Epithelial cell of prostate (primary cell): ENCODE measurements at regions not wholly inside any gene's neighbourhood (a gene's known extent, or its start where the extent isn't known, plus 50 kb on each side); places are given as distances from the start of the nearest gene placed in this dataset.
"Not testable (repeated sequence)": the region's sequence is repeated elsewhere in the genome, so short reads cannot be mapped to it uniquely, and the experiment has no call there.

Experiments used
- DNase-seq: peaks from one replicate; pipeline ENCODE4 v3.0.0-alpha.2; 2011; ENCODE audit warnings: low read depth, low spot score
- H3K27ac ChIP-seq: fragments of 450-650 bp; 2 replicates; pipeline ENCODE4 v1.5.1; 2017; ENCODE audit warnings: mild to moderate bottlenecking

DNA sequence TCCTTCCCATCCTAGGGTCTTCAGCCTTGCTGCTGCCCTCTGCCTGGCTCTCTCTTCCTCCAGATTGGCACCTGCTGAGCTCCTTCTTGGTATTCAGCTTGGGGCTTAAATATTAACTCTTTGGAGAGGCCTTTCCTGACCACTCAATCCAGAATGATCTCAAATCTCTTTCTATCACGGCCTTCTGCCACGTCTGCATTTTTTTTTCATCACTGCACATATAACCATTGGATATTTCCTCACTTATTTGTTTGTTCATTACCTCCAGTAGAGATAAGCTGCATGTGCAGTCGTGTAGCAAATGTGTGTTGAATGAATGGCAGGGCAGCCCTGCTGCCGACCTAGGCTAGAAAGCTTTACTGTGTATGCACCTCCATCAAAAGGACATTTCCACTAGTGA, 51.6 kb upstream of the MPP7 start:
- H3K27ac ChIP-seq: no peak overlapping the region
- no peak for DNase-seq

DNA sequence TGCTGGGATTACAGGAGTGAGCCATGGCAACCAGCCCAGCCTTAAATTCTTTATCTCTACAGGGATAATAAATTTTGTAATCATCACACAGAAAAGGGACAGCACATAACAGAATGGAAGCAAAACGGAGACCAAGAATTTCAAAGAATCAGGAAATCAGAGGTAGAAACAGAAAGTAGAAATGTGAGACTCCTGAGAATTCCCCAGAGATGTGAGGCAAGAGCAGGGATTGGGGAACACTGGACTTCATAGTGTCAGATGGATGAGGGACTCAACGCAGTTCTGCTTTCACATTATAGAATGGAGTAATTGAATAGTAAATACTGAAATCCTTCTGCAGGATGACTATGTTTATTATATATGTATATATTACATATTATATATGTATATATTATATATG, 52.5 kb upstream of the MPP7 start:
- no peak for DNase-seq
- H3K27ac ChIP-seq: no peak overlapping the region

DNA sequence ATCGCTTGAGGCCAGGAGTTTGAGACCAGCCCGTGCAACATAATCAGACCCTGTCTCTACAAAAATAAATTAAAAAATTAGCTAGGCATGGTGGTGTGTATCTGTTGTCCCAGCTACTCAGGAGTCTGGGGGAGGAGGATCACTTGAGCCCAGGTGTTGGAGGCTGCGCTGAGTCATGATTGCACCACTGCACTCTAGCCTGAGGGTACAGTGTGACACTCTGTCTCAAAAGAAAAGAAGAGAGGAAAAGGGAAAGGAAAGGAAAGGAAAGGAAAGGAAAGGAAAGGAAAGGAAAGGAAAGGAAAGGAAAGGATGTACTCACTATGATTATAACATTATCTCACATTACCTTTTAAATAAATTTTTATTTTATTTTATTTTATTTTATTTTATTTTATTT, 56.5 kb upstream of the MPP7 start:
- H3K27ac ChIP-seq: no peak overlapping the region
- no peak for DNase-seq

DNA sequence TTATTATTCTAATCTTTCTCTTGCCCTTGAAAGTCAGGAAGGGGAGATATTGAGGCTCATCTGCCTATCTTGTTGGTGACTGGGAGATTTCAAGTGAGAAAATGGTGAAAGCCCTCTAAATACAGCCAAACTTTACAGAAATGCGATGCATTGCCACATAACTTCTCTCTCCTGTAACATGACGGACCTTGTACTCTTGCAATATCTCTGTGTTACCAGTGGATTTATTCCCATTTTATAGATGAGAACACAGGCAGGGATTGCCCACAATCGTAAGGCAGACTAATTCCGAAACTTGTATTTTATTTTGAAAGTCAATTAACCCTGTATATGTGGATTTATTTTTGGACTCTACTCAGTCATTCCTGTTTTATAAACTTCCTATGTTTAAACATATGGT, 57.3 kb upstream of the MPP7 start:
- no peak for DNase-seq
- H3K27ac ChIP-seq: no peak overlapping the region

DNA sequence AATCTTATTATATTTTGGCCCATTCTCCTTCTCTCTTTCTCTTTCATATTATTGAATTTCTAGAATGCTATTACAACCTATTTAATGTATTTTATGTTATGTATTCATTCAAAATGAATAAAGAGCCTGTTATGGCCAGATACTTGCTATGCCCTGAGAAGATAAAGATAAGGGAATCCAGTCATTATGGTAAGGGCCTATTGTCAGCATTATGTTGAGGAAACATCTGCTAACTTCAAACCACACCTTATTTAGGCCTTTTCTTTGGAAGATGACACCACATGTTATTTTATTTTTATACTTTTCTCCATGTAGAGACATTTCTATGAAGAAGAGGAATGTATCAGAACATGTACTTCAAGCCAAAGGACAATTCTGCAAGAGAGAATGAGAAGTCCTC, 60.5 kb upstream of the MPP7 start:
- no peak overlapping the region for H3K27ac ChIP-seq
- DNase-seq: no peak

DNA sequence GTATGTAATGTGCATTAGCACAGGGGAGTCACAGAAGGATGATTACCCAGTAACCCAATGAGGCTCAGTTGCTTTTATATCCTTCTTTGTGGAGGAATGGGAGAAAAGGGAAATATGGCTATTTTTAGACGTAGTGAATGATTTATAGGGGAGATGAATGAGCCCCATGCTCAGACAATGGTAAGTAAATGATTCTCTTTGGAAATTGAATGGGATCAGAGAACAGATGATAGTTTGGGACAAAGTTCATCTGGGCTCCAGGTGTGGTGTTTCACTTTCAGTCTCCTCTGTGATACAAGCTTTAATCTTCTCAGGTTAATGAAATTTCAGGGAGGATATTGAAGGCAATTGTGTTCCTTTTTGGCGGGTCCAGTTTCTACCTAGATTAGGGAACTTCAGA, 63.0 kb upstream of the MPP7 start:
- no peak for DNase-seq
- H3K27ac ChIP-seq: no peak overlapping the region

DNA sequence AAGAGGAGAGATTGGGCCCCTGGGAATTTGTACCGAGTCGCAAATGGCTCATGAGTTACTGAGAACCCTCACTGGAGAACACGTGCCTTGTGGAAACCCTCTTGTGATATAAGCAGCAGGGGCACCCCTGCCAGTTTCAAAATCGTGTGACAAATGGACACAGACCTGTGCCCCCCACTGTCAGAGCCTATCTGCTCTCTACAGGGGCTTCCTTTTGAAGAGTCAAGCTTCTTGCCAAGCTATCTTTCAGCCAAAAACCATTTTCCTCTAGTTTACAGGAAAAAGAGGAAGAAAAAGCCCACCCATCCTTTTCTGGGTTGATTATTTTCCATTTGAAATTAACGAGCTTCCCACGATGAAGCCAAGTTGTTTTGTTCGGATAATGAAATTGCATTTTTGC, 64.1 kb upstream of the MPP7 start:
- no peak overlapping the region for H3K27ac ChIP-seq
- DNase-seq: no peak

DNA sequence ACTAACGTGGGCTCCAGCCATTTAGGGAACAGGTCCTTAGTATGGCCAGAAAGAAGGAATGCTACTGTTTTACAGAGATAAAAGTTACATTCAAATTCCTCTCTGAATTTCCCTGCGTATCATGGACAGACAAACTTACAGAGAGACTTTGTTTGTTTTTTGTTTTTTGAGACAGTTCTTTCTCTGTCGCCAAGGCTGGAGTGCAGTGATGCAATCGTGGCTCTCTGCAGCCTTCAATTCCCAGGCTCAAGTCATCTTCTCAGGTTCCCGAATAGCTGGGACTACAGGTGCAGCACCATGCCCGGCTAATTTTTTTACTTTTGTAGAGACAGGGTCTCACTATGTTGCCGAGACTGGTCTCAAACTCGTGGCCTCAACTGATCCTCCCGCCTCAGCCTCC, 64.5 kb upstream of the MPP7 start:
- H3K27ac ChIP-seq: peak overlapping the region; percentile 50

DNA sequence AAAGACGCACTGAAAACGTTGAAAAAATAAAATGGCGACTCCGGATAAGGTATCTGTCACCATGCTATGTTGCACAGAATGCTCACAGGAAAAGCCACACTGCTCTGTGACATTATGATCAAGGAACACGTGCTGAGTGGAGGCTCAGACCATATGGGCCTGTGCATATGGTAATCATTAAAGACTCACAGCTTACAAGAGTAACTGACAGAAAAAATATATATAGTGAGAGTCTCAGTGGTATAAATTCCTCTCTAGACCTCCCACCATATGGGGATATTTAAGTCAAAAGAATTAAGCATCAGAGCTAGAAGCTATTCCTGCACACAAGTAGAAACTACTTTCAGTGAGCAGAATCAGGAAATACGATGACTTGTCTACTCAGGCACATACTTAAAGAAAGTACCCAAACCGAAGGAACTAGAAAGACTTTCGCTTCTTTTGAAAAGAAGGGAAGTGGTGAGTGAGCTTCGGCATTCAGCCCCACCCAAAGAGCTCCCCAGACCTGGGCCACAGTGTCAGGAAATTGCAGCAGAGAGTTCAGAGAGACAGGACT, 65.1 kb upstream of the MPP7 start:
- no peak for DNase-seq
- peak overlapping the region; percentile 50 for H3K27ac ChIP-seq

More for the DNA sequence above, 64.5 kb upstream of the MPP7 start:
- no peak for DNase-seq

DNA sequence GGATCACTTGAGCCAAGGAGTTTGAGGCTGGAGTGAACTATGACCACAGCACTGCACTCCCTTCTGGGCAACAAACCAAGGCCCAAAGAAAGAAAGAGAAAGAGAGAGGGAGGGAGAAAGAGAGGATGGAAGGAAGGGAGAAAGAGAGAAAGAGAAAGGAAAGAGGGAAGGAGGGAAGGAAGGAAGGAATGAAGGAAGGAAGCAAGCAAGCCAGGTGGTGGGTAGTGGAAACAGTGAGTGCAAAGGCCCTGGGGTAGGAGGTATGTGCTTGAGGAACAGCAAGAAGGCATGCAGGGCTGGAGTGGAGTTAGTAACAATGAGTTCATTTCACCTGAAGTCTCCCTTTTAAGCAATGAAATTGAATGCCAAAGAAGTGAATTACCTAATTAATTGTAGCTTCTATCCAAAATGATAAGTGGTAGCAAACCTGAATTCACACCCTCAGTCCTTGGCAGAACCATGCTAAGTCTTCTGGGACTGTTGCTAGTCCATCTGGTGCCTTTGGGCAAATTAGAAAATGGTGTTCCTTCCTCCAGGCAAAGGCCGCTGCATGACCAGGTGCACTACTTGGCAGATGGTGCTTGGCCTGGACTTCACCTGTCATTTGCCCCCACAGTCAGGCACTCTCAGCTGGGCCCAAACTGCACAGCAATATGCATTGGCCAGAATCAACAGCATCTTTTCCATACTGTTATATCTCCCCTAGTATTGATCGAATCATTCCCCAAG, 67.4 kb upstream of the MPP7 start:
- H3K27ac ChIP-seq: no peak overlapping the region
- no peak for DNase-seq

DNA sequence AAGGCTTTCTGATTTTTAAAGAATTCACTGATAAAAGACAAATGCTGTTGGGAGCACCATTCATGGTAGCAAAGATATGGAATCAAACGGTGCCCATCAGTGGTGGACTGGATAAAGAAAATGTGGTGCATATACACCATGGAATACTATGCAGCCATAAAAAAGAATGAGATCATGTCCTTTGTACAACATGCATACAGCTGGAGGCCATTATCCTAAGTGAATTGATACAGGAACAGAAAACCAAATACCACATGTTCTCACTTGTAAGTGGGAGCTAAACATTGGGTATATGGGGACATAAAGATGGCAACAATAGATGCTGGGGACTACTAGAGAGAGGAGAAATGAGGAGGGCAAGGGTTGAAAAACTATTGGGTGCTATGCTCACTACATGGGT, 68.8 kb upstream of the MPP7 start:
- not testable (repeated sequence) for H3K27ac ChIP-seq, DNase-seq

DNA sequence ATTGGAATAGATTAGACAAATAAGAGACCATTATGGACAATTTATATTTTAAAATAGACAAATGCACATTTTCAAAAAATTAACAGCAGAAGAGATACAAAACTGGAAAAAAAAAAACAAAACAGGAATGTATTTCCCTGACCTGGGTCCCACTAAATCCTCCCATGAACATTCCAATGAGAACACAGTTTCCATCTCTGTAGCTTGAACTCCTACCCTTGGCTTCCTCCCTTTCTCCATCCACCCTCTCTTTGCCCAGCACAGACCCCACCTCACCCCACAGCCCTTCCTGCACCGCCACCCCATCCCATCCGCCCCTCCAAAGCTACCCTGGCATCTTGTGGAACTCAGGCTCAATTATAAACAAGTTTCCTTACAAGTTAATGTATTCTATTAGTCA, 71.2 kb upstream of the MPP7 start:
- no peak overlapping the region for H3K27ac ChIP-seq
- DNase-seq: no peak

DNA sequence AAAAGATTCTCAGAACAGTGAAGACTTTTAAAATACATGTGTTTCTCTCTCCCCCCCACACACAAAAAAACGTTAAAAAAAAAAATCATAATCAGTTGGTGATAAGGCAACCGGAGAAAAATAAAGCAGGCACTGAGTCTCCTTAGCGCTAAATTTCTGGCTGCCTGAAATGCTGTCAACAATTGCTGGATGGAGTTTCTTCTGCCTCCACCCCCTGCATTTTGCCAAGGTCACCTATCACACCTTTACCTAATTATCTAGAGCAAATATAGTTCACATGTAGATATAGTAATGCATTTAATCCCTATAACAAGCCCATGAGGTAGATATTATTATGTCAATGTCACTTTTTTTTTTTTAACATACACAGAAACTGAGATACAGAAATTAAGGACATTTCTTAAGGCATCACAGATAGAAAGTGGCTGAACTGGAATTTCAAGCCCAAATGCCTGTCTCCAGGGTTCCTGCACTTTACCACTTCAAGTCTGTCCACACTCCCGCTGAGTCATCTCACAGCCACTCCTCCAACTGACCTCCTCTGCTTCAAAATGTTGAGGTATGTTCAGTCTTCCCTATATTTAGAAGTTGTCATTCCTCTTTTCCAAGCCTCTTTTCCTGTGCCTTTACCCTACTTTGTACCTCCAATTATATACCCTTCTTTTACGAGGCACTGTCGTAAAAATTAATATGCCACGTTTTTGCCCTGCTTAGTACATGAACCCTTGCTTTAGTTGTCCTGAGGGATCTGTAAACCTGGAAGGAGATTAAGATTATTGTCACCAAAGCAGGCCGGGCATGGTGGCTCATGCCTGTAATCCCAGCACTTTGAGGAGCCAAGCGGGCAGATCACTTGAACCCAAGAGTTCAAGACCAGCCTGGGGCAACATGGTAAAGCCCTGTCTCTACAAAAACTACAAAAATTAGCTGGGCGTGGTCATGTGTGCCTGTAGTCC, 72.8 kb upstream of the MPP7 start:
- H3K27ac ChIP-seq: peak overlapping the region; percentile 62
- DNase-seq: peak; percentile 60

DNA sequence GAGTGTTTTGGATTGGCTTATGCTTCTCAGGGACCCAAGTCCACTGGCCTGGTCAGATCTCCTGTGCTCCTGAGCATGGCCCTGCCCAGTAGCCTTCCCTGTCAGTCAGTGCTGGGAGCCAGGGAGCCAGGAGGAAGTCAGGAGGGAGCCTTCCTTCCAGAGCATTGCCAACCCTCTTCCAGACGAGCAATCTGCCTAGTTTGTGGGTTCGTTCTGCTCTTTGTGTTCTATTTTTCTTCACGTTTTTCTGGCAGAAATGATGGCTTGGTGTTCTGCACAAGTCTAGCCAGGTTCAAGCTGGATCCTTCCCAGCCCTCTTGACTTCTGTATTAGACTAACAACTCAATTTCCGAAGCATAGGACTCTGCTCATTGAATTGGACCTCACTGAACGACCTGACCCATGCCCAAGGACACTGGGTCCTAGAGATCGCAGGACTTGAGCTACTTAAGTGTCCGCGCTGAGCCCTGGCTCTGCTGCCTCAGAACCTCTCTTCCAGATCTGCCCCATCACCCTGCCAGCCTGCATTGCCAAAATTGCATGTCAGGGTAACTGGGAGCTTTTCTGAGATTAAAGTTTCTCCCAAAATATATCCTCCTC, 76.2 kb upstream of the MPP7 start:
- DNase-seq: no peak
- H3K27ac ChIP-seq: no peak overlapping the region

DNA sequence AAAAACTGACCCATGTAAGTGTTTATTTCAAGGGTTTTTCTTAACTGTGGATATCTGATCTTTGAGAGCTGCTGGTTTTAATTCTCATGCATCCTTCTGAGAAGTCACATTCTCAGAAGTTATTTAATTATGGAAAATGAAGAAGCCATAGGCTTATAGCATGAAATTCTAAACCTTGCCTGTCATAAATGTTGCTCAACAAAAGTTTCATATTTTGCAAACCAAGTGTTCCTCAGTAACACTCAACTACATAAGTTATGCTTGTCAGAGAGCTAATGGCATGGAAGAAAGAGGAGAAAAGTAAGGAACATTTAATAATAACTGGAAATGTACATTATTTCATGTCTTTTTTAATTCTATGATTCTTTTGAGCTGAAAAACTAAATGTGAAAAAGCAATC, 78.6 kb upstream of the MPP7 start:
- H3K27ac ChIP-seq: peak overlapping the region; percentile 50

DNA sequence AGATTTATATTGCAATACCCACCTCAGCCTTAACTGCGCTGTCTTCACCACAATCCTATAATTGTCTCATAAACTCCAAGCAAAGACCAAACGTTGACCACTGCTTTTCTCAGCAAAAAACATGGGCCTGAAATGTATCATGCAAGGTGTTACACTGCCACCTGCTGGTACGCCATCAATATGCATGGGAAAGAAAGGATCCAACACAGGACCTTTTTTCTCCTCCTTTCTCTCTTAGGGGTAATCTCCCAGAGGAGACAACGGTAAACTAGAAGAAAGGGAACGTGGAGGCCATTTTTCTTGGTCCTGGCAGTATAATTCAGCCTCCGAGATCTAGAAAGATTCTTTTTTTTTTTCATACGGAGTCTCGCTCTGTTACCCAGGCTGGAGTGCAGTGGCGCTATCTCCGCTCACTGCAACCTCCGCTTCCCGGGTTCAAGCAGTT, 79.1 kb upstream of the MPP7 start:
- H3K27ac ChIP-seq: peak overlapping the region; percentile 50
- DNase-seq: peak; percentile 54

More for the DNA sequence above, 78.6 kb upstream of the MPP7 start:
- DNase-seq: no peak

DNA sequence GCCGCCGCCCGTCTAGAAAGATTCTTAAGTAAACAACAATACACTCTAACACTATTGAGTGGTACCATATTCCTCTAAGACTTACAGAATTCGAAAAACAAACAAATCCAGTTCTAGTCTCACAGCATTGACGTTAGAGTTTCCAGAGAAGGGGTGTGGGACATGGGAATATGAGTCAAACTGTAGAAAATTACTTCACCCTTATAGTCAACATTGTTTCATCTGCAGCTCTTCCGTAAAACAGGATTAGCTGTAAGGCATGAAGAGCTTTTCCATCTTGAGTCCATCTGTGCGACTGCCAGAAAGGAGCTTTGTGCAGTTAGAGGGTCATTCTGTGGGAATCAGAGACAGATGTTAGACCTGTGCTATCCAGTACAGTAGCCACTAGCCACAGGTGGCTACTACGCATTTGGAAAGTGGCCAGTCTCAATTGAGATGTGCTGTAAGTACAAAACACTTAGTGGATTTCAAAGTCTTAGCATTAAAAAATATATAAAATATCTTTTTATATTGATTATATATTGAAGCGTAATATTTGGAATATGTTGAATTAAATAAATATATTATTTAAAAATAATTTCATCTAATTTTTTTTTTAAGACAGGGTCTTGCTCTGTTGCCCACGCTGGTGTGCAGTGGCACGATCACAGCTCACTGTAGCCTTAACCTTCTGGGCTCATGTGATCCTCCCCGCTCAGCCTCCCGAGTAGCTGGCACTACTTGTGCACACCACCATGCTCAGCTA, 79.8 kb upstream of the MPP7 start:
- DNase-seq: no peak
- H3K27ac ChIP-seq: peak overlapping the region; percentile 50

DNA sequence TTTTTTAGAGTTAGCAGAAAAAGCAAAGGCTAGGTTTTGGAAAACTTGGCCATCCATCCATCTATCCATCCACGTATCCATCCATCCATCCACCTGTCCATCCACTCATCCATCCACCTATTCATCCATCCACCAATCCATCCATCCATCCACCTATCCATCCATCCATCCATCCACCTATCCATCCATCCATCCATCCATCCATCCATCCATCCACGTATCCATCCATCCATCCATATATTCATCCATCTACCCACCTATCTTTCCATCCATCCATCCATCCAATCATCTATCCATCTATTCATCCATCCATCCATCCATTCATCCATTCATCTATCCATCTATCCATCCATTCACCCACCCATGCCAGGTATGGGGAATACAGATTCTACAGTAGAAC, 81.7 kb upstream of the MPP7 start:
- no peak for DNase-seq
- H3K27ac ChIP-seq: no peak overlapping the region

DNA sequence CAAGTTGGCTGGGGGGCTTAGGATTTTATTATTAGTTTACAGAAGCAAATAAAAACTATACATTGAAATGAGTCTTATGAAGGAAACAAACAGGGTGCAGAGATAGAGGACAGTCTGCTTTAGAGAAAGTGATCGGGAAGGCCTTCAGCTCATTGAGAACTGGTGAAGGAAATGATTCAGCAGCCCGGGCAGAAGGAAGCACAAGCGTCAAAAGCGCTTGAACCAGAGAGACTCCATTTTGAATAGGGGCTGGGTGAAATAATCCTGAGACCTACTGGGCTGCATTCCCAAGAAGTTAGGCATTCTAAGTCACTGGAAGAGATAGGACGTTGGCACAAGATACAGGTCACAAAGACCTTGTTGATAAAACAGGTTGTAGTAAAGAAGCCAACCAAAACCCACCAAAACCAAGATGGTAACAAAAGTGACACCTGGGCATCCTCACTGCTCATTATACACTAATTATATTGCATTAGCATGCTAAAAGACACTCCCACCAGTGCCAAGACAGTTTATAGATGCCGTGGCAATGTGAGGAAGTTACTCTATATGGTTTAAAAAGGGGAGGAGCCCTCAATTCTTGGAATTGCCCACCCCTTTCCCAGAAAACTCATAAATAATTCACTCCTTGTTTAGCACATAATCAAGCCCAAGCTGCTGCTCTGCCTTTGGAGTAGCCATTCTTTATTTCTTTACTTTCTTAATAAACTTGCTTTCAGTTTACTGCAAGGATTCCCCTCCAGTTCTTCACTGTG, 83.1 kb upstream of the MPP7 start:
- DNase-seq: no peak
- H3K27ac ChIP-seq: peak overlapping the region; percentile 52
